DND-41 (cell line): ENCODE measurements at regions not wholly inside any gene's neighbourhood (a gene's known extent, or its start where the extent isn't known, plus 50 kb on each side); places are given as distances from the start of the nearest gene placed in this dataset.
"Not testable (repeated sequence)": the region's sequence is repeated elsewhere in the genome, so short reads cannot be mapped to it uniquely, and the experiment has no call there.

Source experiments
- ATAC-seq: fragments of 200-7000 bp; cut with Tn5 transposase; 3 replicates; pipeline ENCODE4 v1.9.1; 2021; ENCODE audit warnings: low read depth; ENCODE audit not compliant: insufficient read depth
- DNase-seq: peaks from one replicate; pipeline ENCODE4 v3.0.0-alpha.2; 2020
- H2AFZ ChIP-seq: 2 replicates; pipeline ENCODE4 v1.6.0; 2012; ENCODE audit warnings: low read depth, low read length
- H3K27ac ChIP-seq: 2 replicates; pipeline ENCODE4 v1.5.1; 2012; ENCODE audit warnings: low read length, inconsistent platforms
- H3K27me3 ChIP-seq: fragments of 200-600 bp; sonication (generic); 2 replicates; pipeline ENCODE4 v1.6.0; 2012; ENCODE audit warnings: low read length, mild to moderate bottlenecking, inconsistent platforms; ENCODE audit not compliant: insufficient read depth, poor library complexity
- H3K36me3 ChIP-seq: 2 replicates; pipeline ENCODE4 v1.5.1; 2012; ENCODE audit warnings: low read length, inconsistent platforms; ENCODE audit not compliant: insufficient read depth
- H3K4me1 ChIP-seq: 2 replicates; pipeline ENCODE4 v1.5.1; 2012; ENCODE audit warnings: mild to moderate bottlenecking, low read length; ENCODE audit not compliant: insufficient read depth
- H3K4me2 ChIP-seq: 2 replicates; pipeline ENCODE4 v1.6.0; 2012; ENCODE audit warnings: mild to moderate bottlenecking, moderate library complexity, low read length, inconsistent platforms; ENCODE audit not compliant: insufficient read depth
- H3K4me3 ChIP-seq, 2 experiments: fragments of 200-600 bp in 1 of 2; shearing (Covaris generic) in 1 of 2; 2 replicates each; pipeline ENCODE4 v1.5.1; 2012 to 2016; ENCODE audit warnings: inconsistent platforms in 2 of 2, low read length in 2 of 2, mild to moderate bottlenecking in 2 of 2, low read depth in 1 of 2, moderate library complexity in 1 of 2
- H3K79me2 ChIP-seq: 2 replicates; pipeline ENCODE4 v1.6.0; 2012; ENCODE audit warnings: low read length, inconsistent platforms; ENCODE audit not compliant: insufficient read depth
- H3K9ac ChIP-seq: 2 replicates; pipeline ENCODE4 v1.6.0; 2012; ENCODE audit warnings: low read depth, mild to moderate bottlenecking, inconsistent platforms, low read length, moderate library complexity
- H3K9me3 ChIP-seq: 2 replicates; pipeline ENCODE4 v1.5.1; 2012; ENCODE audit warnings: low read length, moderate library complexity, mild to moderate bottlenecking, inconsistent platforms; ENCODE audit not compliant: insufficient read depth, severe bottlenecking
- H4K20me1 ChIP-seq: 2 replicates; pipeline ENCODE4 v1.6.0; 2012; ENCODE audit warnings: low read length; ENCODE audit not compliant: insufficient read depth
- CTCF ChIP-seq: IDR thresholded peaks from 2 replicates; pipeline ENCODE4 v1.5.1; 2012; ENCODE audit warnings: borderline replicate concordance, low read length, moderate library complexity, mild to moderate bottlenecking; ENCODE audit not compliant: poor library complexity, severe bottlenecking; ENCODE audit errors: extremely low read depth
- EZH2 ChIP-seq: IDR thresholded peaks from 3 replicates; pipeline ENCODE4 v1.6.1; 2012; ENCODE audit warnings: borderline replicate concordance, low read depth, mild to moderate bottlenecking, moderate library complexity, low read length, inconsistent platforms; ENCODE audit not compliant: severe bottlenecking

GRCh38 chr17:72382971-72383722 is 262.3 kb downstream of the SOX9 start:
- Histone ChIP-seq H4K20me1 (no peaks in the 10 kb centered on the region), H3K9me3 (no peaks in the 10 kb centered on the region), H3K4me3 (no peak overlapping the region), H3K4me2 (no peak overlapping the region), H3K9ac (no peak overlapping the region), H2AFZ (no peak overlapping the region), H3K36me3 (no peaks in the 10 kb centered on the region), H3K27ac (no peak overlapping the region), H3K27me3 (no peaks in the 10 kb centered on the region), H3K79me2 (no peaks in the 10 kb centered on the region), H3K4me1 (no peaks in the 10 kb centered on the region)
- DNase-seq (no peak), ATAC-seq (no peak)
- TF ChIP-seq EZH2 (no peak), CTCF (no peak)

GRCh38 chr17:72385475-72385874 is 264.7 kb downstream of the SOX9 start:
- no peak overlapping the region for H2AFZ ChIP-seq
- H3K9me3 ChIP-seq = no peaks in the 10 kb centered on the region
- H3K27ac ChIP-seq = no peak overlapping the region
- TF ChIP-seq CTCF (no peak), EZH2 (no peak)
- DNase-seq (no peak), ATAC-seq (no peak)
- no peaks in the 10 kb centered on the region for H3K4me1 ChIP-seq
- H3K36me3 ChIP-seq = no peaks in the 10 kb centered on the region
- H3K4me3 ChIP-seq = no peak overlapping the region
- no peaks in the 10 kb centered on the region for H3K79me2 ChIP-seq
- no peaks in the 10 kb centered on the region for H4K20me1 ChIP-seq
- H3K27me3 ChIP-seq = no peaks in the 10 kb centered on the region
- no peak overlapping the region for H3K4me2 ChIP-seq
- H3K9ac ChIP-seq = no peak overlapping the region

GRCh38 chr17:72386173-72386572 is 265.4 kb downstream of the SOX9 start:
- not testable (repeated sequence) for H3K79me2 ChIP-seq, H3K27me3 ChIP-seq, H3K4me1 ChIP-seq, H3K9ac ChIP-seq, H3K27ac ChIP-seq, H3K4me3 ChIP-seq, ATAC-seq, H4K20me1 ChIP-seq, H2AFZ ChIP-seq, H3K36me3 ChIP-seq, DNase-seq, H3K4me2 ChIP-seq, H3K9me3 ChIP-seq

- Histone ChIP-seq H3K27ac (no peak overlapping the region), H3K4me2 (no peak overlapping the region), H4K20me1 (no peaks in the 10 kb centered on the region), H2AFZ (no peak overlapping the region), H3K79me2 (no peaks in the 10 kb centered on the region), H3K4me3 (no peak overlapping the region), H3K27me3 (no peaks in the 10 kb centered on the region), H3K4me1 (no peaks in the 10 kb centered on the region), H3K36me3 (no peaks in the 10 kb centered on the region), H3K9ac (no peak overlapping the region), H3K9me3 (no peaks in the 10 kb centered on the region)
- ATAC-seq (no peak), DNase-seq (no peak)
- TF ChIP-seq EZH2 (no peak), CTCF (no peak)
These were observed 265.9 kb downstream of the SOX9 start for GRCh38 chr17:72386619-72387237.
